GM12892 (cell line): ENCODE measurements at regions not wholly inside any gene's neighbourhood (a gene's known extent, or its start where the extent isn't known, plus 50 kb on each side); places are given as distances from the start of the nearest gene placed in this dataset.

Source experiments
- POLR2A ChIP-seq: IDR thresholded peaks from 2 replicates; pipeline ENCODE4 v1.6.1; 2011; ENCODE audit warnings: low read depth, low read length, control low read depth
- POLR2AphosphoS5 ChIP-seq: IDR thresholded peaks from 2 replicates; pipeline ENCODE4 v1.6.1; 2011; ENCODE audit warnings: low read depth, low read length, control low read depth
- TAF1 ChIP-seq: IDR thresholded peaks from 2 replicates; pipeline ENCODE4 v1.6.1; 2011; ENCODE audit warnings: low read depth, mild to moderate bottlenecking, control low read depth, low read length, borderline replicate concordance

DNA sequence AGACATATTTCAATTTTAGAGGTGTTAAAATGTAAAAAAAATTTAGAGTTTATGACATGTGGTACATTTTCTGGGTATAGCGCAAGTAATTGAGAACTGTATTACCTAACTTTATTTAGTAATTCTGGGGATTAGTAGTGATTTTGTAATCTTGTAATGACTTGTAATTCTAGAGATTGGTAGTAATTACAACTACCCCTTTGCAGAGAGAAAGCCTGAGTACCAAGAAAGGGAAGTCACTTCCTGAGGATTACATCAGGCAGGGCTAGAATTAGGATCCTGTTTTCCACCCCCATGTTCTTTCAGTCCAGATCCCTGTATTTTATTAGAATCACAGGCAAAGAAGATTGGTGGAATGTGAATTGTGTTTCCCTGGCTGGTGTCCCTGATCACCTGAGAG, 274.9 kb downstream of the KCNRG start:
- TF ChIP-seq POLR2AphosphoS5 (no peak), POLR2A (no peak), TAF1 (no peak)
